ENCODE measurements at regions not wholly inside any gene's neighbourhood (a gene's known extent, or its start where the extent isn't known, plus 50 kb on each side); places are given as distances from the start of the nearest gene placed in this dataset.
"Not testable (repeated sequence)": the region's sequence is repeated elsewhere in the genome, so short reads cannot be mapped to it uniquely, and the experiment has no call there.

- DNase-seq (ENCODE audit: low spot score), result no peak
Measured at GRCh38 chrX:41031256-41031967, 53.8 kb upstream of the USP9X start.

GRCh38 chrX:41033299-41033698 is 51.9 kb upstream of the USP9X start:
- TF ChIP-seq CTCF (IDR thresholded peaks at IDR 0.05; ENCODE audit: extremely low read depth, missing control alignments), result no peak
- DNase-seq (ENCODE audit: low spot score), result no peak

More at GRCh38 chrX:41031256-41031967, 53.8 kb upstream of the USP9X start:
- TF ChIP-seq CTCF (IDR thresholded peaks at IDR 0.05; ENCODE audit: extremely low read depth, missing control alignments), result no peak

- not testable (repeated sequence) for DNase-seq (ENCODE audit: low spot score)
Measured at GRCh38 chrX:41034902-41035301, 50.3 kb upstream of the USP9X start.

Measured in GM20000 (cell line).